ENCODE measurements at regions not wholly inside any gene's neighbourhood (a gene's known extent, or its start where the extent isn't known, plus 50 kb on each side); places are given as distances from the start of the nearest gene placed in this dataset.

GRCh38 chrX:10821293-10821692 lies 200.9 kb upstream of the MID1 start:
- DNase-seq: no peak

DNA sequence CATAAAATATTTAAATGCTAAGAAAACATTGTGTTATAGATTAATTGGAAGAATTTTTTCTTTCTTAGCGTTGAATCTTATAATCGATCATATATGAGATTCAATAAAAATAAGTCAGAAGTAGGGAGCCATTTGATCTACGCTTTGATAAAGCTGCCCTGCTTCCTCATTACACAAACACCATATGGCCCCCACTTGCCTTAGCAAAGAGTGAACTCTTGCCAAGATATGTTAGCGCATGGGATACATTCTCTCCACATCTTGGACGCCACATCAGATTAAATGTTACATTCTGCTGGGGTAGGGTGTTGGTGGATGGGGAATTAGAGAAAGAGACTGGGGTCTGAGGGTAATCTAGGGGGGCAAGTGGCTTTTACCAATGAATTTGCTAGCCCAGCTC lies 207.7 kb upstream of the MID1 start:
- DNase-seq: no peak

DNA sequence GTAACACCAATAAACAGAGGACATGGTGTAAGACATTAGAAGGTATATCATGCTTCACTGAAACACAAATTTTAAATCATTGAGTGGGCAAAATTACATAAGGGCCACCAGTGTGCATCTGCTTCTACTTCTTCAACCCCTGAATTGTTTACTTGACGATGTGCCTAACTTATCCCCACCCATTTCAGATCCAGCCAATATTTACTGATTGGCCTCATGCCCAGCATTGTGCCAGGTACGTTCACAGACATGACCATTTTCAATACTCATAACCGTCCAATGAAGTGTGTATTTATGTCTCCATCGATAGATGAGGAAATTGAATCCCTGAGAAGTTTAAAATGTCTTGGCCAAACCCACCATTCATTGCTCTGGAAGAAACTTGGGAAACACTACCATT lies 208.3 kb upstream of the MID1 start:
- DNase-seq: no peak

DNA sequence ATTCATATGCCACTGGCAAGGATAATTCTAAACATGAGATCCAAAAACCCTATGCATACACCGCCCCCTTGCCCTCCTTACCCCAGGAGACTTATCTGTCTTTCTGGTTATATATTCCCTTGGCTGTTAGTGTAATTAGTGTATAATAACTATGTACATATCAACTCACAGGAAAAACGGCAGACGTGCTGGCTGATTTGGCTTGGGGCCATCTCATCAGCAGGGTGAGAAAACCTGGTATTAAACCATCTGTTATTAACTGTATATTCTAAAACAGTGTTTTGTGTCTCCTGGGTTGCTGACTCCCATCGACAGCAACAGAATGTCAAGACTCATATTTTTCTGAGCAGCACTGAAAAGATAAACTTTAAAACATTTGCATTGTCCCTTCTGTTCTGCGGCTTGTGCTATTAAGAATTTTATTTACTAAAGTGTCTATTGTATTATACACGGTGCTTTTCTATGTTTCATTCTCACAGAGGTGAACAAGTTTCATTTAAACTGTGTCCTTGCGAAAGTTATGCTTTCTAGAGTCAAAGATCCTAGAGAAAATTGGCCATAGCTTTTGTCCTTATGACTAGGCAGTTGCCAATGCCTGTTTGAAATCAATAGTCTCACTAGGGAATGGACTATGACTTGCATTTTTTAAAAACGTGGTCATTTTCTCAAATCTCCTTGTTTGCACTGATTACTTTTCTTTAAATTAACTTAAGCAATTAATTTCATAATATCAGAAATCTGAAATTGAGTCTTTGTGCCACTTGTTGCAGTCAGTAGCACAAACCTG lies 211.5 kb upstream of the MID1 start:
- no peak for DNase-seq

DNA sequence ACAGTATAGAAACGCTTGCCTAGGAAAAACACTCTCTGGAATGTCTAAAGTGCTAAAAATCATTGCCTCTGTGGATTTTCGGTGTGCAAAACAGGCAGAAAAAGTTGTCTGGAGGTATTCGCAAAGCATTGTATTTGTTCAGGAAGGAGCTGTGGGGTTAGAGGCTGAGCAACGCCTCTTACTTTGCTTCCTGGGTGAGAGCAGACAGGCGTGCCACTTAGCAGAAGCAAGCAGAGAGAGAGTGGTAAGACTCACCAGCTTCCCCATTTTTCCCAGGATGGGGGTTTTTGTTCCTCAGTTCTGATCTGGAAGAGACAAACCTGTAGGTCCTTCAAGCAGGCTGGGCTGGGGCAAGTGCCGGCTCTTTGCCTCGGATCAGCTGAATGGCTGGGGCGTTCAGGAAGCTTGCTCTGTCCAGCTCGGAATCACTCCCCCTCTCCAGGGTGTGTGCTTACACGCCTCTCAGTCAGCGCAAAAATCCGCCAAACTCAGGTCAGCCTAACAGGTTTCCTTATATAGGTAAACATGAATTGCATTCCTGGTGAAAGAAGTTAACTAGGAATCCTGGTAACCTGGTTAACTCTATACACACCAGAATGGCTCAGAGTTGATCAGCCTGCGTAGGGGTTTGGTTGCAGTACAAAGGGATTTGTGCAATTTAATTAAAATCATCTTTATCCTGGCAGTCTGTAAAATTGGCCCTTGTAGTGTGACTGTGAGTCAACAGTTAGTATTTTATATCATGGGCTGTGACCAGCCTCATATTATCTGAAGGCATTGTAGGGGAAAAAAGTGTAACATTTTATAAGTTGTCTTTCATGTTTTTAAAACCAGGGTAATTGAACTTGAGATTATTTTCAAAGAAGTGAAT lies 213.1 kb upstream of the MID1 start:
- DNase-seq: no peak

DNA sequence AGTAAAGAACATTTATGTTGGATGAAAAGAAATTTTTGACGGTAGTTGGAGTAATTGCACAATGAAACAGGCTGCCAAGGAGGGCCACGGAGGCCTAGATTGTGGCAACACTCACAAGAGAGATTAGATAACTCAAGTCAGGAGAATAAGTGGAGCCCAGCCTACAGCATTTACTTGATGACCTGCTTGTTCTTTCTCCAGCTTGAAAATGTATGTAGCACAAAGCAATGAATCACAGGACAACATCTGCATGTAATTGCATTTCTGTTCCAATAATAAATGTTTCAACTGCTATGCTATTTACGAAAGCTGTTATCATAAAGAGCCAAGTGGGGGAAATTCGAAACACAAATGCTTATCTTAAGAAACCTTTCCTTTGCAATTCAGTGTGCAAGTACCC lies 221.2 kb upstream of the MID1 start:
- no peak for DNase-seq

GRCh38 chrX:10842646-10843045 lies 222.3 kb upstream of the MID1 start:
- DNase-seq: no peak

GRCh38 chrX:10847333-10847732 lies 226.9 kb upstream of the MID1 start:
- DNase-seq: no peak

- no peak for DNase-seq
These were observed 231.4 kb upstream of the MID1 start for GRCh38 chrX:10851809-10852208.

GRCh38 chrX:10854594-10854993 lies 234.2 kb upstream of the MID1 start:
- no peak for DNase-seq

GRCh38 chrX:10855845-10856244 lies 235.5 kb upstream of the MID1 start:
- DNase-seq: no peak

GRCh38 chrX:10856797-10857196 lies 236.4 kb upstream of the MID1 start:
- no peak for DNase-seq

DNA sequence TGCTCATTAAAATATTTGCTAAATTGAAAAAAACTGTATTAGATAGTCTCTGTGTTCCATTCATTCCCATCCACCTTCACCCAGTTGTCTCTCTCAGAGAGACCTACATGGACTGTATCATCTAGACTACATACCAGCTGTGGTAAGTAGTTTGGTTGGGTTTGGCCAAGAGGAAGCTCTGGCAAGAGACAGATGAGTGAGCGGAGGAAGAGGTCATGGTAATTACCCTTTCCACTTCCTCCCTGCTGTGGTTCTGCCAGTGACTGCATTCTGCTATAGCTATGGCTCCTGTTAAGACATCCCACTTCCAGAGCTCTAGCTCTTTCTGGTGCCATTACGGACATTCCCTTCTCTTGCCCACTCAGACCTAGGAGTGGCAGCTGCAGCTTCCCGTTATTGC lies 239.0 kb upstream of the MID1 start:
- DNase-seq: no peak

DNA sequence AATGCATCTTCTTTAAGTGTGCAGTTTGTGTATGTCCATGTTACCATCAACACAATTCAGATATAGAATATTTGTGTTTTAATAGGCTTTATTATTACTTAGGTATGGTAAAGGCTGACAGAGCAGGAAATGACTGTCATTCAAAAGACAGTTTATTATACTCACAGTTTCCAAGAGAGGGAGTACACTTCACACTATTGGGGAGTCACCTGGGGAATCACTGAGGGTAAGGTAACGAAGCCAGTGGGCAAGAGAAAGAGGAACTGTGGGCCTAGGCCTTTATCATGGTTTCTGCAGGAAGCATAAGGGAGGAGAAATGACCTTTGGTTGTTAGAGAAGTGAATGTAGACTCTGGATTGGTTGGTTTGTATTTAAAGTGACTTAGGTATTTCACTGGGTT lies 235.1 kb upstream of the HCCS start:
- DNase-seq: no peak

DNA sequence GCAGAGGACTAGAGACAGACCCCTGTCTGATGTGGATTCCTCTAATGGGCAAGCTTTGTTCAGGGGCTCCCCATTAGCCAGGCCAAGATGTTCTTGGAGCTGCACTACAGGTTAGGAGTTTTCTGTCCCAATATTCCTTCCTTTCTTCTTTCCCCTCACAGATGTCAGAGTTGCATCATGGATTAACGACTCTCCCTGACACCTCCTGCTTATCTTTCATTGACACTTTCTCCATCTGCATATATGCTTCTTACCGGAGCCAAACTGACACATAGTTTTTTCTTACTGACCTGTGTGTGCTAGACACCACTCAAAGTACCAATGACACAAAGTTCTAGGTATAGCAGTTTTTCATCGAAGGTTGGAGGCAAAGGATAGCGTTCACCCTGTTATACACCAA lies 228.6 kb upstream of the HCCS start:
- no peak for DNase-seq

DNA sequence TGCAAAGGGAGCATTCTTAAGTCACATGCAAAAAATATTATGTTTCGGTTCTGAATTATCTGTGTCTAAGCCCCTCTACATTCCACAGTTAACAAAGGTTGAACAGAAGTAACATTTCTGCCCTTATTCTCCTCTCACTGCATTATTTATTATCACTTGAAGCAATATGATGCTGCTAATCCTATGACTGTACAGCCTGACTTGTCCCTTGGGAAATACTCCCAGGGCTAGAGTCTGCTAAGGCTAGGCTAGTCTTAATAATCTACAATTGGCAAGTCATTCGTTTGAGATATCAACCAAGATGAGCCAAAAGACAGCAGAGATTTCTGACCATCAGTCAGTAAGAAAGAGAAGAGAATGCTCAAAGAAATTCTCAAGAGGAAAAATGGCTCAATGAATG lies 226.9 kb upstream of the HCCS start:
- no peak for DNase-seq

- DNase-seq: no peak
These were observed 218.4 kb upstream of the HCCS start for GRCh38 chrX:10892621-10893225.

DNA sequence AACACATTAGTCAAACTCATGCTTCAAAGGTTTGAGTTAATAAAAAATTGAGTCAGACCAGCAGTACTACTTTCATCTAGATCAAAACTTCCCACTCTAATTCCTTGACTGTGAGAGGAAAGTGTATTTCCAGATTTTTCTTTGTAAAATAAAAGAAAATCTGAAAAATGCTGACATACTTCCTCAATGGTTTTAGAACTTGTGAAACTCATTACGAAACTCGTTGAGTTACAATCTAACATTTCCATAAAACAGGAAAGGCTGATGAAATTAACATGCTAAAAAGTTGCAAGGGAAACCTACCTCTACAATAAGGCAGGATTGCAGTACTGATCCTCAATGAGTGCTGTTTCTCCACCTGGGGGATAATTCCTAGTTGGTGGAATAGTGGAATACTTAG lies 217.8 kb upstream of the HCCS start:
- no peak for DNase-seq

DNA sequence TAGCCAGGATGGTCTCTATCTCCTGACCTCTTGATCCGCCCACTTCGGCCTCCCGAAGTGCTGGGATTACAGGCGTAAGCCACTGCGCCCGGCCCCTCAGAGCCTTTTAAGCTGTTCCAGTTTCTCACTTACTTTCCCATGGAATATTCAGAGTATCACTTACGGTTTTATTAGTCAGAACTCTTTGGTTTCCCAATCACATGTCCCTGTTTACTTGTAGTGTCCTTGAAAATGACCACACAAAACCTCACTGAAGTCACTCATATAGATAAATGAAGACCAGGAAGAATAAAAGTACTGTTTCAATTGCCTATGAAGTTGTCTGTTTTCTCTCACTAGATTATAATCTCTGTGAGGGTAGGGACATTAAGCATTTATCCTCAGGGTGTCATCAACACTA lies 217.2 kb upstream of the HCCS start:
- DNase-seq: no peak

GRCh38 chrX:10897768-10898167 lies 213.4 kb upstream of the HCCS start:
- DNase-seq: no peak

- no peak for DNase-seq
These were observed 210.4 kb upstream of the HCCS start for GRCh38 chrX:10900585-10901289.

- DNase-seq: no peak
These were observed 209.9 kb upstream of the HCCS start for GRCh38 chrX:10901290-10901633.

- DNase-seq: no peak
These were observed 209.1 kb upstream of the HCCS start for GRCh38 chrX:10902001-10902400.

Data from midbrain (tissue), 1 donor.